ENCODE measurements at regions not wholly inside any gene's neighbourhood (a gene's known extent, or its start where the extent isn't known, plus 50 kb on each side); places are given as distances from the start of the nearest gene placed in this dataset.

DNA sequence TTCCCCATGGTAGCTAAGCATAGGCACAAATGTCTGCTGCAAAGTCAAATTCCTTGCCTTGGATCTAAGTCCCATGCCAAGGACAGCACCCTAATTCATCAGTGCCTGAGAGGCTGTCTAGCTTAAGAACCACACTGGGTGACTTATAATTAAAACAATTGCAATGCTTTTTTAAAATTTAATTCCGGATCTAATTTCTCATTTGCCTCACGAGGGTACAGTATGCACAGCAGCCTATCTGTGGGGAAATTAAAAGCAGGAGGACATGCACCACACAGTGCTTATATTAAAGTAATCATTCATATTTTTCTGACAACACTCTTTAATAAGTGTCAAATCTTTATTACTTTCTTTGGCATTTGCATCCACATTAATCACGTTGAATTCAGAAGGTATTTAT lies 378.8 kb downstream of the GPAM start:
- DNase-seq, result no peak
- no TSS peak for BruUV-seq (replicated peaks)
- intact Hi-C loops (cut with micrococcal nuclease; ENCODE audit: unreplicated experiment), result no loop called here
- Mint-ChIP-seq H3K27me3 (ENCODE audit: unreplicated experiment) (peaks cover 18% of the 10 kb centered on the region), H3K36me3 (ENCODE audit: insufficient read depth, unreplicated experiment) (no peaks in the 10 kb centered on the region), H3K4me1 (ENCODE audit: low read depth, unreplicated experiment) (no peaks in the 10 kb centered on the region), H3K9me3 (ENCODE audit: low read depth, unreplicated experiment) (no peaks in the 10 kb centered on the region), H3K4me3 (ENCODE audit: low read depth, unreplicated experiment) (no peak overlapping the region), H3K27ac (ENCODE audit: unreplicated experiment) (no peak overlapping the region)
- CTCF ChIA-PET, result no interaction called here
- TF ChIP-seq, protein P1, sequence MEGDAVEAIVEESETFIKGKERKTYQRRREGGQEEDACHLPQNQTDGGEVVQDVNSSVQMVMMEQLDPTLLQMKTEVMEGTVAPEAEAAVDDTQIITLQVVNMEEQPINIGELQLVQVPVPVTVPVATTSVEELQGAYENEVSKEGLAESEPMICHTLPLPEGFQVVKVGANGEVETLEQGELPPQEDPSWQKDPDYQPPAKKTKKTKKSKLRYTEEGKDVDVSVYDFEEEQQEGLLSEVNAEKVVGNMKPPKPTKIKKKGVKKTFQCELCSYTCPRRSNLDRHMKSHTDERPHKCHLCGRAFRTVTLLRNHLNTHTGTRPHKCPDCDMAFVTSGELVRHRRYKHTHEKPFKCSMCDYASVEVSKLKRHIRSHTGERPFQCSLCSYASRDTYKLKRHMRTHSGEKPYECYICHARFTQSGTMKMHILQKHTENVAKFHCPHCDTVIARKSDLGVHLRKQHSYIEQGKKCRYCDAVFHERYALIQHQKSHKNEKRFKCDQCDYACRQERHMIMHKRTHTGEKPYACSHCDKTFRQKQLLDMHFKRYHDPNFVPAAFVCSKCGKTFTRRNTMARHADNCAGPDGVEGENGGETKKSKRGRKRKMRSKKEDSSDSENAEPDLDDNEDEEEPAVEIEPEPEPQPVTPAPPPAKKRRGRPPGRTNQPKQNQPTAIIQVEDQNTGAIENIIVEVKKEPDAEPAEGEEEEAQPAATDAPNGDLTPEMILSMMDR (IDR thresholded peaks at IDR 0.05; ENCODE audit: unreplicated experiment), result no peak

DNA sequence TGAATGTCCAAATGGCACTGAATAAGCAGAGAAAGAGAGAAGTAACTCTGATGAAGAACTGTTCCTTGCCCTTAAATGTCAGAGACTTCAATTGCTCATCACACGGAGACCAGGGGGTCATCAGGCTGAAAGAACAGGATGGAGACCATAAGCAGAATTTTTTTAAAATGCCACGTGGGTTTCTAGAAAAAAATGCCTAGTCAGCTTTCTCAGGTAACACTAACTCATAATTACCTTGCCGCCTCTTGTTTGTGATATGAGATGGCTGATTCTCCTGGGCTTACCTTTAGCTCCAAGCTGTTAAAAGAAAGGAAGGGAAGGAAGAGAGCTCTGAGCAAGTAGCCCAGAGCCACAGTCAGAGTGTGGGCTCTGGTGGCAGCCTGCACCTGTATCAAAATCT lies 372.0 kb downstream of the GPAM start:
- no TSS peak for BruUV-seq (replicated peaks)
- H3K9me3 Mint-ChIP-seq (ENCODE audit: low read depth, unreplicated experiment), result peaks cover 3% of the 10 kb centered on the region

GRCh38 chr10:111820471-111820870 lies 363.1 kb downstream of the GPAM start:
- no peaks in the 10 kb centered on the region for H3K27me3 Mint-ChIP-seq (ENCODE audit: unreplicated experiment)
- H3K27ac Mint-ChIP-seq (ENCODE audit: unreplicated experiment), result no peak overlapping the region
- CTCF ChIA-PET, result interaction anchor here (0.6 kb wide), 1 partner anchor 40 kb away, joined by 9 read pairs; no protein-coding TSS in a partner anchor
- TF ChIP-seq, protein P1 (IDR thresholded peaks at IDR 0.05; ENCODE audit: unreplicated experiment), result no peak
- DNase-seq, result no peak
- no peak overlapping the region for H3K4me3 Mint-ChIP-seq (ENCODE audit: low read depth, unreplicated experiment)
- H3K4me1 Mint-ChIP-seq (ENCODE audit: low read depth, unreplicated experiment), result no peaks in the 10 kb centered on the region
- intact Hi-C loops (cut with micrococcal nuclease; ENCODE audit: unreplicated experiment), result no loop called here
- H3K9me3 Mint-ChIP-seq (ENCODE audit: low read depth, unreplicated experiment), result no peaks in the 10 kb centered on the region
- H3K36me3 Mint-ChIP-seq (ENCODE audit: insufficient read depth, unreplicated experiment), result no peaks in the 10 kb centered on the region
- no TSS peak for BruUV-seq (replicated peaks)

More for the DNA sequence above, 372.0 kb downstream of the GPAM start:
- H3K36me3 Mint-ChIP-seq (ENCODE audit: insufficient read depth, unreplicated experiment), result no peaks in the 10 kb centered on the region
- TF ChIP-seq, protein P1 (IDR thresholded peaks at IDR 0.05; ENCODE audit: unreplicated experiment), result no peak
- CTCF ChIA-PET, result no interaction called here
- no peak for DNase-seq
- intact Hi-C loops (cut with micrococcal nuclease; ENCODE audit: unreplicated experiment), result no loop called here
- H3K27ac Mint-ChIP-seq (ENCODE audit: unreplicated experiment), result no peak overlapping the region
- no peaks in the 10 kb centered on the region for H3K4me1 Mint-ChIP-seq (ENCODE audit: low read depth, unreplicated experiment)
- peaks cover 17% of the 10 kb centered on the region for H3K27me3 Mint-ChIP-seq (ENCODE audit: unreplicated experiment)
- H3K4me3 Mint-ChIP-seq (ENCODE audit: low read depth, unreplicated experiment), result no peak overlapping the region

GRCh38 chr10:111821871-111822270 lies 361.7 kb downstream of the GPAM start:
- CTCF ChIA-PET, result no interaction called here
- TF ChIP-seq, protein P1 (IDR thresholded peaks at IDR 0.05; ENCODE audit: unreplicated experiment), result no peak
- BruUV-seq (replicated peaks), result no TSS peak
- H3K36me3 Mint-ChIP-seq (ENCODE audit: insufficient read depth, unreplicated experiment), result no peaks in the 10 kb centered on the region
- no peaks in the 10 kb centered on the region for H3K9me3 Mint-ChIP-seq (ENCODE audit: low read depth, unreplicated experiment)
- intact Hi-C loops (cut with micrococcal nuclease; ENCODE audit: unreplicated experiment), result no loop called here
- H3K27ac Mint-ChIP-seq (ENCODE audit: unreplicated experiment), result no peak overlapping the region
- no peak for DNase-seq
- no peak overlapping the region for H3K4me3 Mint-ChIP-seq (ENCODE audit: low read depth, unreplicated experiment)
- H3K27me3 Mint-ChIP-seq (ENCODE audit: unreplicated experiment), result no peaks in the 10 kb centered on the region
- H3K4me1 Mint-ChIP-seq (ENCODE audit: low read depth, unreplicated experiment), result no peaks in the 10 kb centered on the region
